ENCODE measurements at regions not wholly inside any gene's neighbourhood (a gene's known extent, or its start where the extent isn't known, plus 50 kb on each side); places are given as distances from the start of the nearest gene placed in this dataset.
"Not testable (repeated sequence)": the region's sequence is repeated elsewhere in the genome, so short reads cannot be mapped to it uniquely, and the experiment has no call there.

DNA sequence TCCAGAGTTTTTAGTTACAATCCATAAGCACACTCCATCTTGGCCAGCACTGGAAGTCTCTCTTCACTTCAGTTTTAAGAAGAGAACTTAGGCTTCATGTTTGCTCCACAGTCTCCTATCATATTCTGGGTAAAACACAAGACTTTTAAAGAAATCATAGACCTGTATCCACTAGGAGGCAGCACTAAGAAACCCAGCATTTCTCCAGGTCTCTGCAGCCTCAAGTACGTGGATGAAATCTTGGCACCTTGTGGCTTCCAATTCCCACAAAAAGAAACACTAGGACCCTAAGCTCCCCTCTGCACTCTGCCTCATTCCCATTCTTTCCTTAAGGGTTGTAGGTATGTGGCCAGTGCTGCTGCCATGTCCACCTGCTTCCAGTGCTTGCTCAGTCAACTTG is 367.3 kb upstream of the CASK start:
- no peak for DNase-seq (ENCODE audit: low read depth in 2 of 3, low spot score in 2 of 3)

DNA sequence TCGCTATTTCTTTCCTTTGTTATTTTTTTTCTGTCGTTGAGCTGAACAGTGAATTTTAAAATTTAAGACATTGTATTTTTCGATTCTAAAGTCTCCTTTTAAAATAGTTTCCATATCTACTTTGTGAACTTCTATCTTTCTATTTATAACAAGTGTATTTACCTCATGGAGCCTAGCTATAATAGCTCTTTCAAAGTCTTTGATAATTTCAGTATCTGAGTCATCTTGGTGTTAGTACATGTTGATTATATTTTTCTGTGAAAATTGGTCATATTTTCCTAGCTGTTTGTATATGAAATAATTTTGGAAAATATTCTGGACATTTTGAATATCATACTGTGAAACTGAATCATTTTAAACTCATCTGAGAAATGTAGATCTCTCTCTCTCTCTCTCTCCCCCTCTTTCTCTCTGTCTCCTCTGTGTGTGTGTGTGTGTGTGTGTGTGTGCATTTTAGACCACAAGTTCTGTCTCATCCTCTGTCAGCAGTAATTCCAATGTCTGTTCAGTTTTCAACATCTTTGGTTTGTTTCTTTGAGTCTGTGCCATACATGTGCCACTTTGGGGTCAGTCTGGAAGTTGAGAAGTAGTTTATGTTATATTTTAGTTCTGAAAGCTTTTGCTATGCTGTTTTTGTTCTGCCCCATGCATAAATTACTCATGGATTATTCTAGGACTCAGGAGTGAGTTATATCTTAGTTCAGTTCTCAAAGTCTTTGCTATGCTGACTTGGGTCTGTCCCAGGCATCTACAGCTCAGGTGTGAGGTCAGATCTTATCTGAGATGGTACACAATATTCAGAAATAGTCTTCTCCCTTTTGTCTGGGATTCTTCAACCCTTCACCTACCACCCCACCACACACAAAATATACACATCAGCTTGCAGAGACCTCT is 366.4 kb upstream of the CASK start:
- no peak for DNase-seq (ENCODE audit: low read depth in 2 of 3, low spot score in 2 of 3)

DNA sequence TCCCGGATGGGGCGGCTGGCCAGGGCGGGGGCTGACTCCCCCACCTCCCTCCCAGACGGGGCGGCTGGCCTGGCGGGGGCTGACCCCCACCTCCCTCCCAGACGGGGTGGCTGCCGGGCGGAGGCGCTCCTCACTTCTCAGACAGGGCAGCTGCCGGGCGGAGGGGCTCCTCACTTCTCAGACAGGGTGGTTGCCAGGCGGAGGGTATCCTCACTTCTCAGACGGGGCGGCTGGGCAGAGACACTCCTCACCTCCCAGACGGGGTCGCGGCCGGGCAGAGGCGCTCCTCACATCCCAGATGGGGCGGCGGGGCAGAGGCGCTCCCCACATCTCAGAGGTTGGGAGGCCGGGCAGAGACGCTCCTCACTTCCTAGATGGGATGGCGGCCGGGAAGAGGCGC is 362.3 kb upstream of the CASK start:
- DNase-seq (ENCODE audit: low read depth in 2 of 3, low spot score in 2 of 3), result not testable (repeated sequence)

DNA sequence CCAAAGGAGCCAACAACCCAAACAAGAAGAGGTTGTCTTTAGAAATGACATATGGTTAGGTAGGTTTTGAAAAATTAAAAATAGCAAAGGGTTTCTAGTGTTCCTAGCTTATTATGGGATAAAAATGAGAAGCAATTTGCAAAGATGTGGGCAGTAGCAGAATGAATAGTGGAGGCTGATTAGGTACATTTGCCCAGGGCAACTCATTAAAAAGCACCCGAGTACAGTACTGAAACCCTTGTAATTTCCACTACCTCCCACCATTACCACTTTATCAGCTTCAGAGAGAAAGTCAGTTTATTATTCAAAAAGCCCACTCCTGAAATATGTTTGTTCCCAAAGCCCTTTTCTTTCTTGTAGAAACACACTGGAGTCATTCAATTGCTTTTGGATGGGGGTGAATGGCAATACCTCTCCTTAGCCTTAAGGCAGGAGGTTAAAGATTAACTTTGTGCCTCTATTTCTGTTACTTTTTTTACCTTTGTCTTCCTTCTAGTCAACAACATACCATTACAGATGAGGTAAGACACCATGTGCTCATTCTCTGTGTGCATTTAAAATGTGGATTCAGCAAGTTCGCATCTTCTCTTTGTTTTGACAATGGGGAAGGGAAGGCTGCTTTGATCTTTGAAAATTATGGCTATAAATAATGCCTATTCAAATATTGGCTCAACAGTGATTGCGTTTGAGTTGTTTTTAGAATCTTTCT is 353.8 kb upstream of the CASK start:
- DNase-seq (ENCODE audit: low read depth in 2 of 3, low spot score in 2 of 3), result no peak

DNA sequence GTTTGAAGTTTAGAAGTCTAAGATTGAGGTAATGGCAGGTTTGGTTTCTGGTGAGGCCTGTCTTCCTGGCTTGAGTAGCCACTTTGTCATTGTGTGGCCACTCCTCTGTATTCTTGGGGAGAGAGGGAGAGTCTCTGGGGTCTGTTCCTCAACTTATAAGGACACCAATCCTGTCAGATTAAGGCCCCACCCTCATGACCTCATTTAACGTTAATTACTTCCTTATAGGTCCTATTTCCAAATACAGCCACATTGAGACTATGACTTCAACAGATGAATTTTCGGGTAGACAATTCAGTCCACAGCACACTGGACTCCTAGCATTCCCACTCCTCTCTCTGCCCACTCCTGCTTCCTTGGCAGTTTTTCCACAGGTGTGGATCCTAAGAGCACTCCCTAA is 350.8 kb upstream of the CASK start:
- DNase-seq (ENCODE audit: low read depth in 2 of 3, low spot score in 2 of 3), result no peak

DNA sequence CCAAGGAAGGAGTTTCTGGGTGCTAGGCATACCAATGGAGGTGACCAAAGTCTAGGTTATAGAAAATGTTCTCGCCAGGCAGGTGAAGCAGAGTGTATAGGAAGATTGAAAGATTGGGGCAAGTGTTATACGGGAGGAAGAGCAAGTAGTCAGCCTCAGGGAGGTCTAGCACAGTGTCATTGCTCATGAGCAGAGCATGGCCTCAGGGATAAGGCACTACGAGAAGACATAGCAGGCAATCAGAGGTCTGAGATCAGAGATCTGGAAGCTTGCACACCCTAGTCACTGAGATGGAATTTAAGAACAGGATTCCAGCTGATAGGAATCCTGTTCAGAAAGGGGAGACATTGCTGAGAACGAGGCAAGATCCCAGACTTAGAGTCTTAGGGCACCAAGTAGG is 350.0 kb upstream of the CASK start:
- DNase-seq (ENCODE audit: low read depth in 2 of 3, low spot score in 2 of 3), result no peak

DNA sequence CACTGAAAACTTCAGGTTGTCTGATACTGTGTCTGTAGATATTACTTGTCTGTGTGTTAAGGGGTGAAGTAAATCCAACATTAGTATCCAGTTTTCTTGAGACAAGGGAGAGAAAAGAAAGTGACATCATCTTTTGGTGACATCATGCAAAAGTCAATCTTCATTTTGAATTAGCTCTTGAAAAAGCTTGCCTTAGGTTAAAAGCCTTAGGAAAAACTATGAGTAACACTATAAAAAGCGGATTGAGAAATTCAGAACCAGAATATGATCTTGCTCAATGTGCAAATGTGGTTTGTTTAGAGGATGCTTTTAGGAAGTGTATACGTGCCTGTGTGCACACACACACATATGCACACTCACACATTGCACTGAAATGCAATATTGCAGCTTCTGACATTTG is 345.8 kb upstream of the CASK start:
- DNase-seq (ENCODE audit: low read depth in 2 of 3, low spot score in 2 of 3), result no peak

DNA sequence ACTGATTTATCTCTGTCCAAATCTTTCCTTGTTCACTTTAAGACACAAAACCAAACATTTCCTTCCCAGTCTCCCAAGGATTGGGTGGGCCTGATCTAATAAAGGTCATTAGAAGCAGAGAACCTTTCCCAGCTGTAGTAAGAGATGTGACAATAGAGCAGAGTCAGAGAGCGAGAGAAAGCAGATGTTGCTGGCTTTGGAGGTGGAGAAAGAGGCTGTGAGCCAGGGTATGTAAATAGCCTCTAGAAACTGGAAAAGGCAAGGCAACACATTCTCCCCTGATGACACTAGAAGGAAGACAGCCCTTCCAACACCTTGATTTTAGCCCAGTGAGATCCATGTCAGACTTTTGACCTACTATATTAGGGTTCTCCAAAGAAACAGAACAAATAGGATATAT is 337.5 kb upstream of the CASK start:
- DNase-seq (ENCODE audit: low read depth in 2 of 3, low spot score in 2 of 3), result no peak

DNA sequence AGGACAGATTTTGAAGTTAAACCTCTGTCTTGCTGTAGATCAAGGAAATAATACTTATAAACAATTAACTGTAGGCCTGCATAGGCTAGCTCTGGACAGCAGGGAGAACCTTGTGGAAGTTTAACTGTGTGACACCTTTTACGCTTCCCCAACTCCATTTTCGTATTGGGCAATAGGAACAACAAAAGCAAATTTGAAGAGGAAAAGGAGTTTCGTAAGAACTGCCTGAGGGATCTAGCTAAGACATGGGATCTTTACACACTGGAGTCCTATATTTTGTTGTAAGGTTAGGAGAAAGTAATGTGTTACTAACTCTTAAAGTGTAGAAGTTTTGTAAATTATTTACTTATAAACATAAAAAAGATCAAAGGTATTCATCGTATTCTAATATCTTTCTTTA is 324.9 kb upstream of the CASK start:
- no peak for DNase-seq (ENCODE audit: low read depth in 2 of 3, low spot score in 2 of 3)

DNA sequence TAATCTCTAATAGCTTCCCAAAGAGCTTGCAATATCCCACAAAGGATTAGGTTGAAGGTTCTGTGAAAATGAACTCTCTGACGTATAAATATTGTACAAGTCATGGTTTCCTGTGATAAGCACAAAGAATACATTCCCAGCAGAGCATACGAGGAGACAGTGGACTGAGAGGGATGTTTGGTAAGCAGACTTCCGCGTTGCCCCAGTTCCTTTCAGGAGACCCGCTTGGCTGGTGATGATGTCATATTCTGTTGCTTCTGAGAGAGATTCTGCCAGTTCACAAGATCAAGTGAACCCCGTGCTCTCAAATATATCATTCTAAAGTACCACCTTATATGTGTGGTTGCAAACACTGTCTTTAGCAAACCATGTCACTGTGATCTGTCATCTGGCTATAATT is 323.9 kb upstream of the CASK start:
- no peak for DNase-seq (ENCODE audit: low read depth in 2 of 3, low spot score in 2 of 3)

DNA sequence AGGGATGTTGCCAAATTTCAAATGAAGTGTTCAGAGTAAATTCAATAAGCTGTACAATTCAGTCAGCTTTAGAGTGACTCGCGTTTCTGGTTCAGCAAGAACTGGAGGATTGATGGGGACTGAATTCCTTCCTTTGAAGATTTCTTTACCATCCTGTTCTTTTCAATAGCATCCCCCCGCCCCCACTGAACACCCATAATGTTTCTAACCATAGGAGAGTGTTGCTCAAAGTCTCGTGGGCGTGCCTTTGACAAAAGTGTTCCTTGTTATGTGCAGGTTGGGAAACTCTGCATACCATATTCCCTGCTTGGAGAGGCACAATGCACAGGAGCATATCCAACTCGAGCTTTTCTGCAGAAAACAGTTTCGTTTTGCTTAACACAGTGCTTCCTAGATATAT is 323.5 kb upstream of the CASK start:
- DNase-seq (ENCODE audit: low read depth in 2 of 3, low spot score in 2 of 3), result no peak

DNA sequence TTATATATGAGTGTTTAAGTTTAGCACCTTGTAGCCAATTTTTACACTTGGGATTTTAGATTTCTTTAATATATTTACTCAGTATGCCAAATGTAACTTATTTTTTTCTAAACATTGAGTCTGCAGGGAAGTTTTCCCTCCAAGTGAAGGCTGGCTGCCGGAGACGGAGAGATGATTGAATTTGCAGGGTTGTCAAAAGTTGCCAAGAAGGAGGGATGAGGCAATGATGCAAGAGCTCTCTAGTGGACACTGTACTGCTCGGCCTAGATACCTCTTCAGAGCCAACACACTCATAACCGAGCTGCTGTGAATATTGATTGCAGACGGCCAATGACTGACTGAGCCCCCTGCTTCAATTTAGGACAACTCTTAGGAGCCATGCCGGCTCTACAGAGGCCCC is 318.6 kb upstream of the CASK start:
- DNase-seq (ENCODE audit: low read depth in 2 of 3, low spot score in 2 of 3), result no peak

DNA sequence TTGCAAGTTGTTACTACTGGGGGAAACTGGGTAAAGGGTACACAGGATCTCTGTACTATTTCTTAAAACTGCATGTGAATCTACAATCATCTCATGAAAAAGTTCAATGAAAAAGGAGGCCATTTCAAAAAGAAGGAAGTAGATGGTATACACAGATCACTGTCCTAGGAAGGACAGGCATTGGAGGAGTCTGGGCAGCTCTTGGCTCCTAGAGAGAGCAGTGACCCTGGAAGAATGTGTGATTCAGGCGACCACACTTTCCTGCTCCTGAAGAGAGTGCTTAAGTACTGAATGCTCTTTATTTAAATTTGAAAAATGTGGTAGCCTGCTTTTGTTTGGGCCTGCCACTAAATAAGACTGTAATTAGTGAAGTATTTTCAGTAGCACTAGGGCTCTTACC is 318.1 kb upstream of the CASK start:
- no peak for DNase-seq (ENCODE audit: low read depth in 2 of 3, low spot score in 2 of 3)

DNA sequence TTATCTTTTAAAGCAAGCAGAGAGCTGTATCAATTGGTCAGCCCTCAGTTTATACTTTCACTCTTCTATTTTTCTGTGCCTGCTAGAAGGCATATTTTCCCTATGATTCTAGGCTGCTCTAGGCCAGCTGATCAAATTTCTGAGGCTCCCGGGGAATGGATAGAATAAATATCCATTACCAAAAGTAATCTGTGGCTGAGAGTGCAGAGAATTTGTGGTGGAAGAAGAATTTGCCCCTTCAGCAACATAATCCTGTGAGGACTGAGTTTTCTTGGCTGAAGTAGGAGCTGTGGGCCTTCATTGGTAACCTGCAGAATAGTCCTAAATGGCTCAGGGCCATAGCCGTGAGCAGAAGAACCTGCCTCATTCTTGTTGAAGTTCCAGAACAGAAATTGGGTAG is 314.6 kb upstream of the CASK start:
- DNase-seq (ENCODE audit: low read depth in 2 of 3, low spot score in 2 of 3), result no peak

DNA sequence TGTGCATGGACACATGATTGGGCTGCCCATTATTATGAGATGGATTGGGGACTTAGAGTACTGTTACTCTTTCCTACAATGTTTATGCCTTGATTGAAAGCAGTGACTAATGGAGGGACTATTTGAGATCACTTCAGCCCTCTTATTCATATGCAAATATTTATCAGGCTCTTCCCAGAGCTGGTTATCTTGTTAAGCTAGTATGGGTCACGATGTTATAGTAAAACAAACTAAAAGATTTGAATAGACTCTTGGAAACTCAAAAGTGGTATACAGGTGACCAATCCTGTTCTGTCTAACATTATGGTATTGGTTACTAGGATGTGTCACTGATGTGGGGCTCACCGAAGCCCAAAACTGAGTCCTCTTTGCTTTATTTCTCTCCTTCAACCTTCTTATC is 306.2 kb upstream of the CASK start:
- no peak for DNase-seq (ENCODE audit: low read depth in 2 of 3, low spot score in 2 of 3)

DNA sequence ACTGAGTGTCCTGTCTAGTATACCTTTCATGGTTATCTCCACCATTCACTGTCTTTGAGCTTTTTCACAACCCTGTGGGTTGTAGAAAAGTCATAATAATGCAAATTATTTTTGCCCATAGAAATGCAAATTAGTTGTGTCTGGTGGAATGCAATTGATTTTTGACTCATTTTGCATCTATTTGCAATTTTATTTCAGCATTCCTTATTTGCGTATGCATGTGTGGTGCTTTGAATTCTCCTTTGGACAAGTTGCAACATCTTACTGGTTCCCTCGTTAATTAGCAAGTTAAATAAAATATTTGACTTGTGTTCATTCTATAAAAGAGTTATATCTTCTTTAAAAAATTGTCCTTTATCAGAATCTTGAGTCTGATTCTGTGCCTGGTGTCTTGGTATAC is 297.3 kb upstream of the CASK start:
- no peak for DNase-seq (ENCODE audit: low read depth in 2 of 3, low spot score in 2 of 3)

DNA sequence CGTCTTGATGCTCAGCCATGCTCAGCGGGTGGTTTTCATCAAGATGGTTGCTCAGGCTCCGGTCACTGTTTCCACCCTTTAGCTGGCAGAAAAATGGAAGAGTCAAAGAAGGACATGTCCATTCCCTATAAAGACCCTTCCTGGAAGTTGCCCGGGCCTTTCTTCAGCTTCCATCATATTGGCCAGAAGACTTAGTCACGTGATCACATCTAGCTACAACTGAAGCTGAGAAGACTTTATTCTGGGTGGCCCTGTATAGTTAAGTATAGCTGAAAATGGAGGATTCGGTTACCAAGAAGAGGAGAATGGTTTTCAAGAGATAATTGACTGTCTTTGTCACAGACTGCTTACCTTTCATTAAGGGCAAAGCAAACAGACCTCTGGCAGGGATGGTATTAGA is 296.7 kb upstream of the CASK start:
- no peak for DNase-seq (ENCODE audit: low read depth in 2 of 3, low spot score in 2 of 3)

DNA sequence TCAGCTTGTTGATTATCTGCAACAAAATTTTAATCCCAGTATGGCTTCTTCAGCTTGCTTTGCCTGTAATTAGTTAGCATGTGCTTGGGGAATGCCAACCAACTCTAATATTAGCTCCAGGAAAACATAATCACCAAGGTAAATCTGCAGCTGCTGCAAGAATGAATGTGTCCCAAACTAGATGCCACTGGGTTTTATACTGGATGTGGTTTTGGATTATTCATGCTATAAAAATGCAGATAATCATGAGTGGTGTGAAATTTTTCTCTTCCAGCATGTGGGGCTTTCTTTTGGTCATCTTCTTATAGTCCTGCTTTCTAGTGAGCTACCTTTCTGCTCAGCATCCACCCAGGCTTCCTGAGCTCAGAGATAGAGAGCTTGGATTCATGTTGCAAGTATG is 295.9 kb upstream of the CASK start:
- no peak for DNase-seq (ENCODE audit: low read depth in 2 of 3, low spot score in 2 of 3)

DNA sequence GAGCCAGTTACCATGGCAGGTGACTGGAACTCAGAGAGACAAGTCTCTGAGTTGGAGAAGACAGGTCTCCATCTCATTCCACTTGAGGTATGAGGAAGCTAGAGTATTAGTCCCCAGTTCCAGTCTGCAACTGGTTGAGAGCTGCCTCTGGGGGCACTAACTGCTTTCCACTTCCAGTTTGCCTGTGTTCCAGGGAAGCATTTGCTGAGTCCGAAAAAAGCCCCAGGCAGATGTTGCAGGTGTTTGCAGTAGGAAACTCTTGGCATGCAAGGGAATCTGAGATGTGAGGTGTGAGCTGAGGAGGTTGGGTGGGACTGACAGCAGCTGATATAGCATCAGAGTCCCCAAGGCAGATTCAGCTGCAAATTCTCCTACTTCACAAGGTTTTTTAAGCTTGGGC is 272.2 kb upstream of the CASK start:
- DNase-seq (ENCODE audit: low read depth in 2 of 3, low spot score in 2 of 3), result no peak

DNA sequence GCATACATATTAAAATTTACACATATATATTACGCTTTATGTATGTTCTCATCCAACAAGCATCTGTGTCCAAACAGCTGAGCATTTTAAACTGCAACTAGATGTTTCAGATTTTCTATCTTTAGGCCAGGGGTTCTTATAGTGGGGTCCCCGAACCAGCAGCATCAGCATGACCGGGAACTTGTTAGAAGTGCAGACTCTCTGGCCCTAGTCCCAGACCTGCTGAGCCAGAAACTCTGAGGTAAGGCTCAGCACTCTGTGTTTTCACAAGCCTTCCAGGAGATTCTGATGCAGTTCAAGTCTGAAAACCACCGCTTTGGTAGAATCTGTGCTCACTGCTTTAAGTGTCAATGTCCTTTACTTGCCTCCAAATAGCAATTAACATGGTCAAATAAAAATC is 266.2 kb upstream of the CASK start:
- DNase-seq (ENCODE audit: low read depth in 2 of 3, low spot score in 2 of 3), result no peak

DNA sequence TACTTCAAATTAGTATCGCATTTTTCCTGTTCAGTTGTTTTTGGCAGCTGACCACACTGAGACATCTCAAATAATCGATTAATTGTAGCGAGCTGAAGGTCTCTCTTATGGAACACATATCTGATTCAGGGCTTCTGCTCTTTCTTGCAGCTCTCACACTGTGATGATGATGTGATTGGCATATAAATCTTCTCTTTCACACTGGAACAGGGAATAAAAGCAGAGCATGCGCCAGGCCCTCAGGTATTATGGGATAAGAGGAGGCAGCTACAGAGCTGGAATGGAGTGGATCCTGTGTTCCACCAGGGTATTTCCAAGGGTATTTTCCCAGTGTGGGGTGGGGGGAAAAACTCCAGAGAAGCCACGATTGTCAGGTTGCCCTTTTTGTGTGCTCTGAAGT is 265.4 kb upstream of the CASK start:
- no peak for DNase-seq (ENCODE audit: low read depth in 2 of 3, low spot score in 2 of 3)

DNA sequence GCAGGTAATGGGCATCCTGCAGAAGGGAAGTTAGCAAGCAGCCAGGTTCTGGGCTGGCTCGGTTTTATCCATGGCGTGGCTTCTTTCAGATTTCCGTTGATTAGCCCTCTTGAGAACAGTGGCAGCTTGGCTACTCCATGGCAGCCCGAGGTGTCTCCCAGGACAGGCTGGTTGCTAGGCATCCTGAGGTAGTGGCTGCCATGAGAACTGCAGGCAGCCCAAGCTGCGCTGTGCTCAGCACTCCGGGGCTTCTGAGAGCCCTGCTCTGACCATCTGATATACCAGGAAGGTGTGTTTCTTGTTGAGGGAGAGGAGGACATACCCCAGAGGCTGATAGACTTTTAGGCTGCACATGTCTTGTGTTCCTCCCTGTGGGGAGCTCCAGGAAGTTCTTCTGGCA is 253.4 kb upstream of the CASK start:
- no peak for DNase-seq (ENCODE audit: low read depth in 2 of 3, low spot score in 2 of 3)
